ENCODE measurements at regions not wholly inside any gene's neighbourhood (a gene's known extent, or its start where the extent isn't known, plus 50 kb on each side); places are given as distances from the start of the nearest gene placed in this dataset.

- Histone ChIP-seq H3K4me3 (replicated peaks in 1 of 2; ENCODE audit: low read depth in 1 of 2, low read length in 2 of 2) (no peak overlapping the region), H3K36me3 (ENCODE audit: control insufficient read depth in 1 of 2, insufficient read depth in 2 of 2, low read length in 2 of 2) (no peaks in the 10 kb centered on the region), H3K9me3 (ENCODE audit: control insufficient read depth in 1 of 2, insufficient read depth in 1 of 2, low read depth in 1 of 2, low read length in 2 of 2) (no peaks in the 10 kb centered on the region), H3K27ac (ENCODE audit: low read depth, low read length) (no peak overlapping the region), H3K4me1 (ENCODE audit: control insufficient read depth in 1 of 2, insufficient read depth in 2 of 2, low read length in 2 of 2) (no peaks in the 10 kb centered on the region), H3K9me2 (ENCODE audit: insufficient read depth) (no peaks in the 10 kb centered on the region), H4K20me1 (ENCODE audit: insufficient read depth) (no peaks in the 10 kb centered on the region), H3K9ac (ENCODE audit: low read length) (no peak overlapping the region), H3K27me3 (ENCODE audit: insufficient read depth, low read length) (no peaks in the 10 kb centered on the region), H3K79me2 (ENCODE audit: insufficient read depth, low read length) (no peaks in the 10 kb centered on the region), H2AFZ (ENCODE audit: low read depth, low read length, poor library complexity, severe bottlenecking) (no peak overlapping the region), H3K4me2 (ENCODE audit: low read length) (no peak overlapping the region)
- RAD21 ChIA-PET (ENCODE audit: low non-redundant PET in 1 of 2, low total read pairs in 2 of 2, uncharacterized antibody in 2 of 2, unreplicated experiment in 2 of 2): no interaction called here
- ATAC-seq (no peak), DNase-seq (ENCODE audit: low read depth, low spot score) (no peak)
- CTCF ChIA-PET: no interaction called here
- BruUV-seq (replicated peaks): no TSS peak
- no peak for TF ChIP-seq RAD21 (IDR thresholded peaks at IDR 0.05; ENCODE audit: low read depth)
- TF ChIP-seq, protein P1, sequence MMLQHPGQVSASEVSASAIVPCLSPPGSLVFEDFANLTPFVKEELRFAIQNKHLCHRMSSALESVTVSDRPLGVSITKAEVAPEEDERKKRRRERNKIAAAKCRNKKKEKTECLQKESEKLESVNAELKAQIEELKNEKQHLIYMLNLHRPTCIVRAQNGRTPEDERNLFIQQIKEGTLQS (IDR thresholded peaks at IDR 0.05): no peak
- TF ChIP-seq TCF7L2 (IDR thresholded peaks at IDR 0.05; ENCODE audit: borderline replicate concordance, extremely low read depth, insufficient read depth, insufficient read length): no peak
- no peak for TF ChIP-seq SIN3A (IDR thresholded peaks at IDR 0.05; ENCODE audit: low read depth)
- TF ChIP-seq REST (IDR thresholded peaks at IDR 0.05; ENCODE audit: low read depth): no peak
- TF ChIP-seq FOSL1 (IDR thresholded peaks at IDR 0.05; ENCODE audit: low read depth): no peak
- TF ChIP-seq ZFX (IDR thresholded peaks at IDR 0.05): no peak
- no peak for TF ChIP-seq CBX3 (IDR thresholded peaks at IDR 0.05; ENCODE audit: low read depth)
- no peak for TF ChIP-seq EGR1 (IDR thresholded peaks at IDR 0.05; ENCODE audit: low read depth)
- TF ChIP-seq SRF (IDR thresholded peaks at IDR 0.05; ENCODE audit: low read depth): no peak
- TF ChIP-seq CTCF (IDR thresholded peaks at IDR 0.05 in 2 of 3, conservative IDR thresholded peaks at IDR 0.05 in 1 of 3; ENCODE audit: borderline replicate concordance in 1 of 3, insufficient read depth in 1 of 3, low read depth in 2 of 3, low read length in 2 of 3): no peak
- no peak for TF ChIP-seq EZH2phosphoT487 (IDR thresholded peaks at IDR 0.05; ENCODE audit: borderline replicate concordance)
- TF ChIP-seq YY1 (IDR thresholded peaks at IDR 0.05; ENCODE audit: extremely low read depth, insufficient replicate concordance, low read depth, low read length): no peak
- TF ChIP-seq CEBPB (IDR thresholded peaks at IDR 0.05; ENCODE audit: low read depth): no peak
- no peak for TF ChIP-seq JUND (IDR thresholded peaks at IDR 0.05)
- TF ChIP-seq POLR2A (IDR thresholded peaks at IDR 0.05; ENCODE audit: borderline replicate concordance, extremely low read depth, insufficient read depth, insufficient read length): no peak
- no peak for TF ChIP-seq ELF1 (IDR thresholded peaks at IDR 0.05; ENCODE audit: borderline replicate concordance, low read depth)
- TF ChIP-seq POLR2AphosphoS5 (IDR thresholded peaks at IDR 0.05; ENCODE audit: low read depth, low read length): no peak
- TF ChIP-seq SP1 (IDR thresholded peaks at IDR 0.05; ENCODE audit: low read depth): no peak
- no peak for TF ChIP-seq ZNF274 (IDR thresholded peaks at IDR 0.05; ENCODE audit: low read depth, low read length)
- POLR2A ChIA-PET: no interaction called here
- intact Hi-C loops (cut with micrococcal nuclease): no loop called here
Measured at GRCh38 chr6:10111975-10112374, 302.9 kb downstream of the TFAP2A start.
